Esophagus squamous epithelium (tissue), 5 donors: ENCODE measurements at regions not wholly inside any gene's neighbourhood (a gene's known extent, or its start where the extent isn't known, plus 50 kb on each side); places are given as distances from the start of the nearest gene placed in this dataset.
A peak's percentile ranks its signal among the peaks of the same experiment; 100 is the strongest.

Experiments
- DNase-seq: peaks from one replicate; lab custom pipeline; 2025; lab: John Stamatoyannopoulos, UW
- H3K27ac ChIP-seq, 4 donors: fragments of 200-600 bp; sonication (generic); one replicate each; pipeline ENCODE4 v1.5.1; 2016 to 2019; ENCODE audit warnings: mild to moderate bottlenecking in 1 of 4
- H3K27me3 ChIP-seq, 4 donors: fragments of 200-600 bp; sonication (generic); 1 replicate in 3 of 4; 2 replicates in 1 of 4; pipeline versions ENCODE4 v1.5.1 to v1.6.0; 2017 to 2021; ENCODE audit warnings: antibody characterized with exemption in 1 of 4
- H3K36me3 ChIP-seq, 3 donors: fragments of 200-600 bp; sonication (generic); one replicate each; pipeline ENCODE4 v1.5.1; 2016 to 2019
- H3K4me1 ChIP-seq, 3 donors: fragments of 200-600 bp; sonication (generic); one replicate each; pipeline ENCODE4 v1.5.1; 2017 to 2019
- H3K4me3 ChIP-seq, 4 donors: fragments of 200-600 bp; sonication (generic); 1 replicate in 3 of 4; 2 replicates in 1 of 4; pipeline ENCODE4 v1.5.1; 2016 to 2019; ENCODE audit warnings: mild to moderate bottlenecking in 2 of 4, moderate library complexity in 1 of 4
- H3K9me3 ChIP-seq, 3 donors: fragments of 200-600 bp; sonication (generic); one replicate each; pipeline ENCODE4 v1.5.1; 2016 to 2019
- POLR2A ChIP-seq, 4 donors: fragments of 450-650 bp; IDR thresholded peaks; one replicate each; pipeline ENCODE4 v1.6.1; 2017; ENCODE audit warnings: antibody characterized with exemption in 4 of 4, mild to moderate bottlenecking in 4 of 4, moderate library complexity in 3 of 4
- WGBS, 2 donors: methylation state at CpG; one replicate each; pipeline ENCODE4 v1.1.5; 2018; 5-methylcytosine and 5-hydroxymethylcytosine counted together
- intact Hi-C: fragments of 100-400 bp; cut with DNase I; formaldehyde crosslinking; loops from one replicate; pipeline ENCODE4 v1.15.0; 2022
- TF ChIP-seq, protein P1 (sequence below), 6 experiments: fragments of 450-650 bp in 4 of 6; fragments of 200-600 bp in 2 of 6; sonication (generic) in 2 of 6; IDR thresholded peaks; one replicate each; pipeline ENCODE4 v1.5.1; 2016 to 2019; ENCODE audit warnings: antibody characterized with exemption in 6 of 6, mild to moderate bottlenecking in 4 of 6, moderate library complexity in 4 of 6
- donor health status: DM: yes; HTN: yes; CAD: no.

DNA sequence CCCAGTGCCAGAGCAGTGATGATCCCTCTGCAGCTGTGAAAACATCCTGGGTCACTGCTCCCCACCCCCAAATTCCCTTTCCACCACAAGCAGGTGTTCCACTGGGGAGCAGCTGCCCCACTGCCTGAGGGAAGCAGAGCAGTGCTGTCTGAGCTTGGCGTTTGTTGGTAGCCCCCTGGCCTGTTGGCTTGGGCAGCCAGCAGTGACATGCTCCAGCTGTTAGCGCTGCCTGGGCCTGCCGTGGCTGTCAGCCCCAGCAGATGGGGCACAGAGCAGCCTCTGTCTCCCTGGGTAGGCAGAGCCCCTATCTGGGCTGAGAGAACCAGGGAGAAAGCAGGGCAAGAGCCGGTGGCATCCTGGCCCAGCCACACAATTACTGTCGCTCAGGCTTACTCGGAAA is 247.7 kb downstream of the GLI2 start:
- TF ChIP-seq, protein P1, sequence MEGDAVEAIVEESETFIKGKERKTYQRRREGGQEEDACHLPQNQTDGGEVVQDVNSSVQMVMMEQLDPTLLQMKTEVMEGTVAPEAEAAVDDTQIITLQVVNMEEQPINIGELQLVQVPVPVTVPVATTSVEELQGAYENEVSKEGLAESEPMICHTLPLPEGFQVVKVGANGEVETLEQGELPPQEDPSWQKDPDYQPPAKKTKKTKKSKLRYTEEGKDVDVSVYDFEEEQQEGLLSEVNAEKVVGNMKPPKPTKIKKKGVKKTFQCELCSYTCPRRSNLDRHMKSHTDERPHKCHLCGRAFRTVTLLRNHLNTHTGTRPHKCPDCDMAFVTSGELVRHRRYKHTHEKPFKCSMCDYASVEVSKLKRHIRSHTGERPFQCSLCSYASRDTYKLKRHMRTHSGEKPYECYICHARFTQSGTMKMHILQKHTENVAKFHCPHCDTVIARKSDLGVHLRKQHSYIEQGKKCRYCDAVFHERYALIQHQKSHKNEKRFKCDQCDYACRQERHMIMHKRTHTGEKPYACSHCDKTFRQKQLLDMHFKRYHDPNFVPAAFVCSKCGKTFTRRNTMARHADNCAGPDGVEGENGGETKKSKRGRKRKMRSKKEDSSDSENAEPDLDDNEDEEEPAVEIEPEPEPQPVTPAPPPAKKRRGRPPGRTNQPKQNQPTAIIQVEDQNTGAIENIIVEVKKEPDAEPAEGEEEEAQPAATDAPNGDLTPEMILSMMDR (IDR thresholded peaks at IDR 0.05), result no peak
- no peak for TF ChIP-seq POLR2A (IDR thresholded peaks at IDR 0.05)
- H3K27ac ChIP-seq, result no peak overlapping the region
- peaks cover 0 to 33% (median 0%) of the 10 kb centered on the region in 3 donors for H3K36me3 ChIP-seq
- no peaks in the 10 kb centered on the region for H3K27me3 ChIP-seq
- intact Hi-C loops, result no loop called here
- no peaks in the 10 kb centered on the region for H3K9me3 ChIP-seq
- DNase-seq, result no peak
- WGBS, 2 donors, result 67% methylated on average over 1 of the region's 6 CpGs; no CpG with 5 or more reads in 1 of the 2 donors
- peaks cover 0 to 5% (median 0%) of the 10 kb centered on the region in 3 donors for H3K4me1 ChIP-seq
- H3K4me3 ChIP-seq, result no peak overlapping the region

DNA sequence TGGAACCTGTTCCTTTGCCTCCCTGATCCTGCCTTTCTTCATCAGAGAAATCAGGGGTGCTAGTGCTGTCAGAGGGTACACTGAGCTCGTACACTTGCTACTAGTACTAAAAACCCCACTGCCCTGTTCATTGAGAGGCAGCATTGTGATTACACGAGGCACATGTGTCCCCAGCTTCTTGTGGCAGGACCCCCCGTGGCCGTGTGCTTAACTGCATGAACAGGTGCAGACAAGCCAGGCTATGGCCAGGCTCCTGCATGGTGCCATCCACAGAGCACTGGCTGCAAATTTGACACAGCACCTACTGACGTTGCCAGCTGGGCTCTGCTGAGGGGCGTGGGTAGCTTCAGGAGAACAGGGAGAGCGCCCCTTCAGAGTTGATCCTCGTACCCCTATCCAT is 248.4 kb downstream of the GLI2 start:
- DNase-seq, result no peak
- TF ChIP-seq, protein P1 (IDR thresholded peaks at IDR 0.05), result peak in 1 of 6 experiments; percentile 3
- no peak for TF ChIP-seq POLR2A (IDR thresholded peaks at IDR 0.05)
- peaks cover 0 to 40% (median 0%) of the 10 kb centered on the region in 3 donors for H3K36me3 ChIP-seq

DNA sequence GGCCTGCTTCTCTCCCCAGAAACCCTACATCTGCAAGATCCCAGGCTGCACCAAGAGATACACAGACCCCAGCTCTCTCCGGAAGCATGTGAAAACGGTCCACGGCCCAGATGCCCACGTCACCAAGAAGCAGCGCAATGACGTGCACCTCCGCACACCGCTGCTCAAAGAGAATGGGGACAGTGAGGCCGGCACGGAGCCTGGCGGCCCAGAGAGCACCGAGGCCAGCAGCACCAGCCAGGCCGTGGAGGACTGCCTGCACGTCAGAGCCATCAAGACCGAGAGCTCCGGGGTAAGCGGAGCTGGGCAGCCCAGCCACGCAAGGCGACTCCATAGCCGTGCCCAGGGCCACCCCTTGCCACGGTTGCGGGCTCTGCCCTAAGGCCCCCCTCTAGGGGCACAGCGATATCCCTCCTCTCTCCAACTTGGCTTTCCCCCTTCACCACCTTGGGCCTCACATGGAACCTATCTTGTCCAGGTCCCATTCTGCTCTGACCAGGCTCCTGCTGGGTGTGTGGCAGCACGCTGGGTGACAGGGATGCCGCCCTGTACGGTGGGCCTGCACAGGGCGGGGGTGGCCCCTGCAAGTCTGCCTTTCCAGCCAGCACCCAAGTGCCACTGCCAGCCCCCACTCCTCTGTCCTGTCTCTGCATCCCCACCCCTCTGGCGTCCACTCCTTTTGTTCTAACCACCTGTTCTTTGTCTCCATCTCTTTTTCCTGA is 248.9 kb downstream of the GLI2 start:
- intact Hi-C loops, result no loop called here
- 94 to 95% methylated on average over 9 to 11 of the region's 28 CpGs for WGBS, 2 donors
- Histone ChIP-seq H3K4me3 (no peak overlapping the region), H3K4me1 (peaks cover 0 to 5% (median 0%) of the 10 kb centered on the region in 3 donors), H3K27ac (no peak overlapping the region), H3K9me3 (no peaks in the 10 kb centered on the region), H3K36me3 (peaks cover 0 to 44% (median 0%) of the 10 kb centered on the region in 3 donors), H3K27me3 (no peaks in the 10 kb centered on the region)
- no peak for DNase-seq
- no peak for TF ChIP-seq POLR2A (IDR thresholded peaks at IDR 0.05)
- TF ChIP-seq, protein P1 (IDR thresholded peaks at IDR 0.05), result no peak

More for the DNA sequence above, 248.4 kb downstream of the GLI2 start:
- Histone ChIP-seq H3K9me3 (no peaks in the 10 kb centered on the region), H3K4me3 (no peak overlapping the region), H3K27me3 (no peaks in the 10 kb centered on the region), H3K27ac (no peak overlapping the region), H3K4me1 (peaks cover 0 to 5% (median 0%) of the 10 kb centered on the region in 3 donors)
- 48 to 71% methylated on average over 1 to 5 of the region's 8 CpGs for WGBS, 2 donors
- intact Hi-C loops, result no loop called here

DNA sequence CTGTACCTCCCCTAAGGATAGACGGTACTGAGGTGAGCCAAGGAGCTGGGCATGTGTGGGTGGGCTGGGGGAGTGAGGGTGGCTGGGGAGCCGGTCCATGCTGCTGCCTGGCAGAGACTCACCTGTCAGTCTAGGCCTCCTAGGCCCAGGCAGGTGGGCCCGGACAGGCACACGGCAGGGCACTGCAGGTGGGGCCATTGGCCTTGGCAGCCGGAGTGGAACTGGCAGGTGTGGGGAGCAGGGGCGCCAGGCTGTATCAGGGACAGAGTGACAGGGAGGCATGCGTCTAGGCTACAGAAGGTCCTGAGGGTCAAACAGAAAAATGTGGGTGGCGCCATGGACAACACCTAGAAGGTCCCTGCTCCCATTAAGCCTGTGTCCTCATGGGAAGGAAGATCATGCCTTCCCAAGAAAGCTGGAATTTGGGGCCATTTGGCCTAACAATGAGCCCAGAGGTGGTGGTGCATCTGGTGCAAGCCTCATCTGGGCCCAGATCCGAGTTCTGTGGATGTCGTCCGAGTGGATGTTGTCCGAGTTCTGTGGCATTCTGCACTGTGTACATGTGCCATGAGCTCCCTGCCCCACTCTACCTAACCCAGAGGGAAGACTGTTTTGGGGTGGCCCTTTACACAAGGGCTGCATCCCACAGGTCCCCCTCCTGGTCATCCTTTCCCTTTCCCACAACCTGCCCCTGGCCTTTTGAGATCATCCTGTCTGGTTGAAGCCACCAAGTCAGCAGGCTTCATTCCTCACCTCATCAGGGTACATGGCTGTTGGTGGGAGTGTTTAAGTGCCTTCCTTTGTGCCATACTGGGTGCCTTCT is 249.7 kb downstream of the GLI2 start:
- DNase-seq, result no peak
- Histone ChIP-seq H3K27ac (no peak overlapping the region), H3K27me3 (no peaks in the 10 kb centered on the region), H3K9me3 (no peaks in the 10 kb centered on the region), H3K4me3 (no peak overlapping the region), H3K36me3 (peaks cover 0 to 44% (median 0%) of the 10 kb centered on the region in 3 donors), H3K4me1 (peaks cover 0 to 5% (median 0%) of the 10 kb centered on the region in 3 donors)
- intact Hi-C loops, result no loop called here
- no peak for TF ChIP-seq POLR2A (IDR thresholded peaks at IDR 0.05)
- TF ChIP-seq, protein P1 (IDR thresholded peaks at IDR 0.05), result no peak
- 95 to 100% methylated on average over 2 to 4 of the region's 12 CpGs for WGBS, 2 donors
